ENCODE measurements at regions not wholly inside any gene's neighbourhood (a gene's known extent, or its start where the extent isn't known, plus 50 kb on each side); places are given as distances from the start of the nearest gene placed in this dataset.

GRCh38 chr10:130708465-130709070 is 572.4 kb downstream of the GLRX3 start:
- TF ChIP-seq GATA2 (IDR thresholded peaks at IDR 0.05; ENCODE audit: low read depth, low read length) (no peak), GATA3 (IDR thresholded peaks at IDR 0.05; ENCODE audit: low read depth, low read length) (no peak)

Data from SH-SY5Y (cell line).